GM10248 (cell line): ENCODE measurements at regions not wholly inside any gene's neighbourhood (a gene's known extent, or its start where the extent isn't known, plus 50 kb on each side); places are given as distances from the start of the nearest gene placed in this dataset.

Source experiments
- CTCF ChIA-PET: fragments of 300-600 bp; sonication (Branson Sonifier 250); formaldehyde crosslinking; extraction: SDS; loops from one replicate; lab custom pipeline; 2021; ENCODE audit warnings: antibody characterized with exemption; lab: Yijun Ruan, JAX
- POLR2A ChIA-PET: fragments of 350-650 bp; sonication (Branson Sonifier 250); formaldehyde crosslinking; extraction: SDS; loops from one replicate; lab custom pipeline; 2020; ENCODE audit warnings: antibody characterized with exemption; lab: Yijun Ruan, JAX
- DNase-seq: peaks from one replicate; pipeline ENCODE4 v3.0.0; 2012; ENCODE audit errors: extremely low spot score
- CTCF ChIP-seq: IDR thresholded peaks from 2 replicates; pipeline ENCODE4 v1.5.1; 2012; ENCODE audit warnings: mild to moderate bottlenecking, low read depth; ENCODE audit errors: extremely low read depth, missing control alignments, control extremely low read depth

- POLR2A ChIA-PET: no interaction called here
- CTCF ChIA-PET: no interaction called here
- DNase-seq: no peak
- no peak for TF ChIP-seq CTCF
Observed at GRCh38 chr5:4099386-4099785, 503.8 kb downstream of the IRX1 start.

- ChIA-PET POLR2A (no interaction called here), CTCF (no interaction called here)
- DNase-seq: no peak
- TF ChIP-seq CTCF: no peak
Observed at GRCh38 chr5:4100739-4101138, 505.1 kb downstream of the IRX1 start.

GRCh38 chr5:4101189-4101588 lies 505.6 kb downstream of the IRX1 start:
- TF ChIP-seq CTCF: no peak
- ChIA-PET CTCF (no interaction called here), POLR2A (no interaction called here)
- DNase-seq: no peak

GRCh38 chr5:4104831-4105597 lies 509.4 kb downstream of the IRX1 start:
- POLR2A ChIA-PET: no interaction called here
- DNase-seq: no peak
- TF ChIP-seq CTCF: no peak
- CTCF ChIA-PET: no interaction called here

GRCh38 chr5:4108690-4109089 lies 513.1 kb downstream of the IRX1 start:
- CTCF ChIA-PET: no interaction called here
- TF ChIP-seq CTCF: no peak
- DNase-seq: no peak
- POLR2A ChIA-PET: no interaction called here

GRCh38 chr5:4113426-4113825 lies 517.8 kb downstream of the IRX1 start:
- CTCF ChIA-PET: interaction anchor here (1.3 to 1.8 kb wide), 2 partner anchors 16 to 17 kb away, joined by 3 to 5 read pairs; no protein-coding TSS in a partner anchor
- POLR2A ChIA-PET: no interaction called here

More at GRCh38 chr5:4113426-4113825, 517.8 kb downstream of the IRX1 start:
- DNase-seq: no peak
- TF ChIP-seq CTCF: no peak
